ENCODE measurements at regions not wholly inside any gene's neighbourhood (a gene's known extent, or its start where the extent isn't known, plus 50 kb on each side); places are given as distances from the start of the nearest gene placed in this dataset.

DNA sequence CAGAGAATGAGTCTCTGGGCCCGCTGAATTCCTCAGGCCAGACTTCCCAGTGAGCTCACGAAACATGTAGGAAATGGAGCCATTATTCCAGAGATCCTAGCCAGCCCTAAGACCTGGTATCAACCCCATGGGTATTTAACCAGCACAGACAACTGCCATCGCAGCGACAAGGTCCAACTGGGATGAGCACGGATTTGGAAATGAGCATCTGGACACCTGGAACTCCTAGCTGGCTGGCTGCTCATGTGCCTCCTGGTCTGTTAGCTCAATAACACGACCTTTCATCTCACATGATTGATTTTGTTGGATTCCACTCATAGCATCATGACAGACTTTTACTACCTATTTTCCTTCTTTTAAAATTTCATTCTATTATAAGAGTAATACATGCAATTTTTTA is 51.0 kb downstream of the POU3F3 start:
- Mint-ChIP-seq H3K27ac (no peak overlapping the region), H3K4me1 (ENCODE audit: low read depth) (no peaks in the 10 kb centered on the region)
- DNase-seq: no peak

DNA sequence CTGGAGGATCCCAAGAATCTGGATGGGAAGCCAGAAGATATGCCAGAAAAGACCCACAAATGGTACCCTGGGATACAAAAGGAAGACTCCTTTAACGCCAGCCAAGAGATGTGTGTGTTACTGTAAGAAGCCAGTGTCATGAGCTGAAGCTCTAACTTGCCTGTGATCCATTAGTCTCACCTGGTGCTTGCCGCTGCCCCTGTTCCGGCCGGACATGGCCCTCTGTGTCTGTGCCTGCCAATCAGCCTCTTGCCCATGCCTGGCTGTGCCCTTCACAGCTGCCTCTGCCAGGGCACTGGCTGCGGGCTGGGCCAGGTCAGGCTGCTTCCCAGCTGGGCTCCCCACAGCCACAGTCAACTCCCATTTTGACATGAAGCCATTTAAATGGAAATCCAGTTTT is 55.4 kb downstream of the POU3F3 start:
- no peaks in the 10 kb centered on the region for H3K36me3 Mint-ChIP-seq (ENCODE audit: low read depth)
- H3K9me3 Mint-ChIP-seq: no peaks in the 10 kb centered on the region
- H3K27ac Mint-ChIP-seq: no peak overlapping the region
- peaks cover 6% of the 10 kb centered on the region for H3K27me3 Mint-ChIP-seq
- no peaks in the 10 kb centered on the region for H3K4me1 Mint-ChIP-seq (ENCODE audit: low read depth)
- DNase-seq: no peak
- no peak overlapping the region for H3K4me3 Mint-ChIP-seq

More for the DNA sequence above, 51.0 kb downstream of the POU3F3 start:
- H3K9me3 Mint-ChIP-seq: no peaks in the 10 kb centered on the region
- H3K36me3 Mint-ChIP-seq (ENCODE audit: low read depth): no peaks in the 10 kb centered on the region
- no peak overlapping the region for H3K4me3 Mint-ChIP-seq
- H3K27me3 Mint-ChIP-seq: peaks cover 9% of the 10 kb centered on the region

DNA sequence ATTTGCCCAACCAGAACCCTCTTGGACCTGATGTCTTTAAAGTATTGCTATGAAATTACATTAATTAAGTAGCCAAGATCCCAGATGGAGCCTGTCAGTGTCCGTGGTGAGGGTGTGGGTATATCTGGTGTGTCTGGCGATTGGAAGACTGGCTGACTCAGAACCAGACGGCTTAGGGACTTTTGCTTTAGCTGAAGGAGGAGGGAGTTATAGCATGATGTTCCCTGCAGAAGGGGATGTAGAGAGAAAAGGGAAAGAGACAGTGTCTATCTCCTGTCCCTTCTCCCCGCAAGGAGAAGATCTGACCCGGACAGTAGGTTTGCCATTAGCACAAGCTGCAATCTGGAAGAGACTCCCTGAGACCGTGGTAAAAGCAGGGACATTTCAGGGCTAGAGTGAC is 60.6 kb downstream of the POU3F3 start:
- no peak overlapping the region for H3K27ac Mint-ChIP-seq
- no peak overlapping the region for H3K4me3 Mint-ChIP-seq
- no peaks in the 10 kb centered on the region for H3K9me3 Mint-ChIP-seq
- H3K4me1 Mint-ChIP-seq (ENCODE audit: low read depth): no peaks in the 10 kb centered on the region
- H3K27me3 Mint-ChIP-seq: no peaks in the 10 kb centered on the region
- DNase-seq: no peak
- no peaks in the 10 kb centered on the region for H3K36me3 Mint-ChIP-seq (ENCODE audit: low read depth)

- no peak overlapping the region for H3K27ac Mint-ChIP-seq
- no peak for DNase-seq
- peaks cover 3% of the 10 kb centered on the region for H3K27me3 Mint-ChIP-seq
- H3K4me1 Mint-ChIP-seq (ENCODE audit: low read depth): no peaks in the 10 kb centered on the region
- no peak overlapping the region for H3K4me3 Mint-ChIP-seq
- no peaks in the 10 kb centered on the region for H3K9me3 Mint-ChIP-seq
- H3K36me3 Mint-ChIP-seq (ENCODE audit: low read depth): no peaks in the 10 kb centered on the region
These were observed 61.3 kb downstream of the POU3F3 start for GRCh38 chr2:104915107-104915793.

GRCh38 chr2:104919127-104919526 is 65.2 kb downstream of the POU3F3 start:
- H3K27ac Mint-ChIP-seq: no peak overlapping the region
- no peak for DNase-seq
- H3K9me3 Mint-ChIP-seq: peaks cover 7% of the 10 kb centered on the region
- H3K4me1 Mint-ChIP-seq (ENCODE audit: low read depth): no peaks in the 10 kb centered on the region
- H3K27me3 Mint-ChIP-seq: peaks cover 8% of the 10 kb centered on the region
- no peaks in the 10 kb centered on the region for H3K36me3 Mint-ChIP-seq (ENCODE audit: low read depth)
- no peak overlapping the region for H3K4me3 Mint-ChIP-seq

- H3K36me3 Mint-ChIP-seq (ENCODE audit: low read depth): no peaks in the 10 kb centered on the region
- H3K4me3 Mint-ChIP-seq: no peak overlapping the region
- no peak overlapping the region for H3K27ac Mint-ChIP-seq
- peaks cover 11% of the 10 kb centered on the region for H3K27me3 Mint-ChIP-seq
- DNase-seq: no peak
- H3K4me1 Mint-ChIP-seq (ENCODE audit: low read depth): no peaks in the 10 kb centered on the region
- H3K9me3 Mint-ChIP-seq: peaks cover 7% of the 10 kb centered on the region
These were observed 69.8 kb downstream of the POU3F3 start for GRCh38 chr2:104923665-104924064.

DNA sequence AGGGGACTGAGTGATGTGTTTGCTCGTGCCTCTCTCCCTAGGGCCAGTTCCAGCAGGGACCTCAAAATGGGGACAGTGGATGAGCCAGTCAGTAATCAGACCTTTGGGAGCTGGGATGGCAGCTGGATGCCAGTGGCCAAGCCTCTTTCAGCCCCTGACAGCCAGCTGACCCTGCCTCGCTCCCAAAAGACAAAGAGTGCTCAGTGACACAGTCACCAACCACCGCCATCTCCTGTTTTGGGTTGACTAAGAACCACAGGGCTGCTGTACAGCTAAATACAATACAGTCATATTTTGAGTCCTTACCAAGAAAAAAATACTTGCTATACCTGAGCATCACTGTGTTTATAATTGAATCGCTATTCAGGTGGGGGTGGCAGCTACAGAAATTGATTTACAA is 75.7 kb downstream of the POU3F3 start:
- no peak overlapping the region for H3K4me3 Mint-ChIP-seq

DNA sequence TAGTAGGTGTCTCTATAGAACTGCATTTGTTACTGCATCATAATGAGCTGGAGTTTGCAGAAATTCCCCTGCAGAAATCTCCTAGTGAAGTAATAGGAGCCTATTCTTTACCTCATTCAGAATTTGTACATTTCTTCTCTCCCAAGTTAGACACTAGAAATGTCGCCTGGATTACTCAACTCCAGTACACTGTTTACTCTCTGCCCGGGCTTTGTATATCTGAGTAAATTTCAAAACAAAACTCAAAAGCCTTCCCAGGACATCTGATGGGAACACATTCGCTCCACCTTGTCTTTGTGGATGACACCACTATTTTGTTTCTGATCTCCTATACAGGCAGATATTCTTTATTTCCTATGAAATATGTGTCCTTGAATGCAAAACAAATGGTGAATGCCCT is 76.8 kb downstream of the POU3F3 start:
- H3K4me1 Mint-ChIP-seq (ENCODE audit: low read depth): no peaks in the 10 kb centered on the region
- peaks cover 11% of the 10 kb centered on the region for H3K27me3 Mint-ChIP-seq
- H3K4me3 Mint-ChIP-seq: no peak overlapping the region
- H3K36me3 Mint-ChIP-seq (ENCODE audit: low read depth): no peaks in the 10 kb centered on the region
- H3K27ac Mint-ChIP-seq: no peak overlapping the region
- no peak for DNase-seq
- H3K9me3 Mint-ChIP-seq: no peaks in the 10 kb centered on the region

More for the DNA sequence above, 75.7 kb downstream of the POU3F3 start:
- Mint-ChIP-seq H3K4me1 (ENCODE audit: low read depth) (no peaks in the 10 kb centered on the region), H3K9me3 (no peaks in the 10 kb centered on the region), H3K27me3 (peaks cover 11% of the 10 kb centered on the region), H3K36me3 (ENCODE audit: low read depth) (no peaks in the 10 kb centered on the region), H3K27ac (no peak overlapping the region)
- no peak for DNase-seq

DNA sequence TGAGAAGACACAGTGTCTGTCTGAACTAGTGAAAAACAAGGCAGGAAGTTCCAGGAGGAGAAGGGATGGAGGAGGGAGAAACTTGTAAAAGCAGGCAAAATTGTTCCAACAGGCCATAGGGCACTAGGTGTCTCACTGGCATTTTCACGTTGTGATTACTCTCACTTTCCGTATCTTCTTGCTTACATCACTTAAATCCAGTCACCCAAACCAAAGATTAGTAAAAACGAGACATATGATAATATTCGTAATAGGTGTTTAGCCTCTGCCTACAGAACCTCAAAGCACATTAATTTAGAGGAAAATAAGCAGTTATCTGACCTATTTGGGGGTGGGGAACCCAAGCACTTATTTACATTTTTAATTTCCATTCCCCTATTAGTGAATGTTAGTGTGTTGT is 78.3 kb downstream of the POU3F3 start:
- Mint-ChIP-seq H3K27me3 (peaks cover 8% of the 10 kb centered on the region), H3K4me3 (no peak overlapping the region)

DNA sequence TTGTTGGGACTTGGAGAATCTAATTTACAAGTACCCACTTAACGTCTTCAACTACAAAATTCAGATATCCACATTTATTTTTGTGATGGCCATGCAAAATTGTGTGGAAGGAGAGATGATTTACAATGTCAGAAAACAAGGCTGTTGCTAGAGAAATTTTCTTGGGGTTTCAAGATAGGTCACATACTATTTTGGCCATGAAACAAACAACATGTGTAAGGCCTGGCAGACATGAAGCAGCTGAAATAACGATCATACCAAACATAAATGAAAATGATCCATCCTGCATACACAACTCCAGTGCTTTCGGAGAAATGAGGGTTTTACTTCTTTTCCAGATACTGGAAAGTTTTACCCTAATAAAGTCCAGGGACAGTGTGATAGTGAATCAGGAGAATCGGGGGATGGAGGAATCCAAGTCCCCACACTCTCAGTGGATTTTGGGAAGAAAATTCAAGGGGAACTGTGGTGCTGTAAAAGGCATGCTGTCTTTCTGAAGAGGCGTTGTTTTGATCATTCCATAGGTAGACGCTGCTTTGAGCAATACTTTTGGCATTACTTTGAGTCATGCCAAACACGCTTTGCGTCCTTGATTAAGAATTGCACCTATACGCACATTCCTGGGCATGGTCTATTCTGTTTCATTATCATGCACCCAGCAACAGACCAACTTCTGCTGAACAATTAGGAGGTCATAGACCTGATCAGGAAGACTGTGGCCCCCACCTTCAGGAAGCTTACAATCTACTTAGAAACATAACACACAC is 79.4 kb downstream of the POU3F3 start:
- Mint-ChIP-seq H3K4me3 (no peak overlapping the region), H3K4me1 (ENCODE audit: low read depth) (peaks cover 3% of the 10 kb centered on the region)

More for the DNA sequence above, 78.3 kb downstream of the POU3F3 start:
- H3K27ac Mint-ChIP-seq: no peak overlapping the region
- no peaks in the 10 kb centered on the region for H3K4me1 Mint-ChIP-seq (ENCODE audit: low read depth)
- DNase-seq: no peak
- H3K9me3 Mint-ChIP-seq: no peaks in the 10 kb centered on the region
- H3K36me3 Mint-ChIP-seq (ENCODE audit: low read depth): no peaks in the 10 kb centered on the region

GRCh38 chr2:104936527-104936926 is 82.6 kb downstream of the POU3F3 start:
- Mint-ChIP-seq H3K27me3 (peaks cover 15% of the 10 kb centered on the region), H3K36me3 (ENCODE audit: low read depth) (no peaks in the 10 kb centered on the region), H3K27ac (no peak overlapping the region), H3K9me3 (no peaks in the 10 kb centered on the region), H3K4me3 (no peak overlapping the region), H3K4me1 (ENCODE audit: low read depth) (peaks cover 7% of the 10 kb centered on the region)
- DNase-seq: no peak

More for the DNA sequence above, 79.4 kb downstream of the POU3F3 start:
- no peak for DNase-seq
- H3K27ac Mint-ChIP-seq: no peak overlapping the region
- no peaks in the 10 kb centered on the region for H3K36me3 Mint-ChIP-seq (ENCODE audit: low read depth)
- H3K27me3 Mint-ChIP-seq: peaks cover 11% of the 10 kb centered on the region
- H3K9me3 Mint-ChIP-seq: no peaks in the 10 kb centered on the region

DNA sequence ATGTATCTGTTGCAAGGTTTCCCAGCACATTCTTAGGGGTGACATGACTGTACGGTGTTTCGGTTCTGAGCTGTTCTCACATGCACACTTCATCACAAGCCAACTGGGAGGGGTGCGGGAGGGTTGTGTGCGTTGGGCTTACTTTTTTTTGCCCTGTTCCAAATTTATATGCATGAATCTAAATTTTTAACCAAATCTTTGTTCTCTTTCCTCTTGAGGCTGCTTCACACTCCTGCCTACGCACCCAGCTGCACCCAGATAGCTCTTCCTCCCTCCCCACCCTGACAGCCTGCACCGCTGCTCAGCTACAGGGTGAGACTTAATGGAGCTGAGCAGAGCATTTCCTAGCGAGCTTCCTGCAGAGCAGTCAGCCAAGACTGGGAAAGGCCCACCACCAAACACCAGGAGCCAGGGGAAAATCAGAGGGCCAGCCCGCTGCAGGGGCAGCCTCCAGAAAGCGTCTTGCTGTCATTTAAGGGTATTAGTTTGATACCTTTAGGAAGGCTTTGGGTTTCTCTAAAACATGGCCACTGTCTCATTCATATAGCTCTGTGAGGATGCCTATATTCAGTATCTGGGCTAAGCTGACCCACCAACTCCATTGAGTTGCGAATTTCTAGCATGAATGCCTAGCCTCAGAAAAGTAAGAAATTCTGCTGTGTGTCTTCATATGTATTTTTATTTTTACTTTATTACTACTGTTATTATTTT is 84.5 kb downstream of the POU3F3 start:
- Mint-ChIP-seq H3K4me3 (no peak overlapping the region), H3K36me3 (ENCODE audit: low read depth) (no peaks in the 10 kb centered on the region), H3K27me3 (peaks cover 18% of the 10 kb centered on the region)

GRCh38 chr2:104939570-104940217 is 85.8 kb downstream of the POU3F3 start:
- Mint-ChIP-seq H3K36me3 (ENCODE audit: low read depth) (no peaks in the 10 kb centered on the region), H3K4me3 (no peak overlapping the region), H3K27ac (no peak overlapping the region), H3K27me3 (peaks cover 26% of the 10 kb centered on the region), H3K4me1 (ENCODE audit: low read depth) (peaks cover 7% of the 10 kb centered on the region), H3K9me3 (no peaks in the 10 kb centered on the region)
- no peak for DNase-seq

More for the DNA sequence above, 84.5 kb downstream of the POU3F3 start:
- DNase-seq: no peak
- H3K27ac Mint-ChIP-seq: no peak overlapping the region
- H3K4me1 Mint-ChIP-seq (ENCODE audit: low read depth): peaks cover 7% of the 10 kb centered on the region
- no peaks in the 10 kb centered on the region for H3K9me3 Mint-ChIP-seq

DNA sequence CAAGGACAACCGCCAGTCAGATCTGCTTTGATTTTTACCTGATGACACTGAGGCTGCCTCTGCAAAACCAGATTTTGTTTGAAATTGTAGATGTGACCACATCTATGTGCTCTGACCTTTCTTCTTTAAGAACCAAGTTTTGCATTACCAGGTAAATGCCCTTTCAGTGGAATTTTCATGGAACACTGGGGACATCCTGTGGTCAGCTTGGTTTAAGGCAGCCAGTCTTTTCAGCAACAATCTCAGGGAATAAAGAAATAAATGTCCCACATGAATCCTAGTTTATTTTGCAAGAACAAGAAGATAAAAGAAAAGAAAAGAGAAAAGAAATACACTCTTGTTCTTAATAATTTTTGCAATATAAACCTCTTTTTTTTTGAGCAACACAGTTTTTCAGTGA is 90.6 kb downstream of the POU3F3 start:
- Mint-ChIP-seq H3K9me3 (no peaks in the 10 kb centered on the region), H3K4me3 (no peak overlapping the region), H3K36me3 (ENCODE audit: low read depth) (no peaks in the 10 kb centered on the region), H3K27ac (no peak overlapping the region), H3K27me3 (peaks cover 41% of the 10 kb centered on the region), H3K4me1 (ENCODE audit: low read depth) (no peaks in the 10 kb centered on the region)
- DNase-seq: no peak
